ENCODE measurements at regions not wholly inside any gene's neighbourhood (a gene's known extent, or its start where the extent isn't known, plus 50 kb on each side); places are given as distances from the start of the nearest gene placed in this dataset.

DNA sequence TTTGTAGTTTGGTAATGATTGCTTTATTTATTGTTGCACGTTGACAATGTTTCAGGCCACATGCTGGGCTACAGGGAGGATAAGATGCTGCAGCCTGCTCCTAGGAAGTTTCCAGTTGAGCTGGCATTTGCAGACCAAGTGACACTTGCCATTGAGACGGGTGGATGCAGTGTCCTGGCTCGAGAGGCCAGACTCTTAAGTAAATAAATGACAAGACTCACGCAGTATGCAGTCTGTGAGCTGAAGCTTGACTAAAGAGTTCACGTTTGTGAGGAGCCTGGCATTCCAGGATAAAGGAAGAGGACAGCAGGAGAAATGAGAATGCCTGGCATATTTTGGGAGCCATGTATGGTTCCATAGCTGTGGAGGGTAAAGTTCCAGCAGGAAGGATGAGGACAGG, 105.8 kb downstream of the BAMBI start:
- DNase-seq = no peak

DNA sequence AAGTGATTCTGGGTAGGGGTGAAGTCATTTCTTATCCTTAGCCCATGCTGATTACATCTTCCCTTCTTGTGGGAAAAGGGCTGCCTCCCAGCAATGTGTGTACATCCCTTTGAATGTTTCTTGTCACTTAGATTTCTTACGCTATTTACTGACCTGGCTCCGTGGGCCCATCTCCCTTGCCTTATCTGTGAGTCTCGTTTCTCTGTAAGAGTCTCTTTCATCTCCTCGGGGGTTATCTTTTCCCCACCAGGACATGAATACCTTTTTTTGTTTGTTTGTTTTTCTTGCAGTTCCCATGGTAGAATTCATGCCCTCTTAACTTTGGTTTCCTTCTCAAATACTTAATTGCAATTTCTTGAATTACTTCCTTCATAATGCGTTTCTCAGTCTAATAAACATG, 107.7 kb downstream of the BAMBI start:
- no peak for DNase-seq

DNA sequence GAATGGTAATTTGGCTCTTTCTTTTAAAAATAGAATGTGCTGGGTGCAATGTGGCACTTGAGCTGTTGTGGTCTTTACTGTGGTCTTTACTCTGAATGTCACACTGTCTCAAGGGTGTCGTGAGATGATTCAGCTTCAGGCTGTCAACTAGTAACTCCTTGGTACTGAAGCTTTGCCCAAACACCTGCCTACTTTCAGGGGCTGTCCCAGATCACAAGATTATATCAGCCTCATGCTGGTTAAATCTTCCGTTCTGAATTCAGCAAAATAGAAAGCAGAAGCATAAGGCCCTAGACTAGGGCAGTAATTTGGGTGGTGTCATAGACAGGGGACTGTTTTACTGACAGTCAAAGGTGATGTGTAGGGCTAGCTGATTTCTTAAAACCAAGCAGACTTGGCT, 110.9 kb downstream of the BAMBI start:
- DNase-seq = no peak

DNA sequence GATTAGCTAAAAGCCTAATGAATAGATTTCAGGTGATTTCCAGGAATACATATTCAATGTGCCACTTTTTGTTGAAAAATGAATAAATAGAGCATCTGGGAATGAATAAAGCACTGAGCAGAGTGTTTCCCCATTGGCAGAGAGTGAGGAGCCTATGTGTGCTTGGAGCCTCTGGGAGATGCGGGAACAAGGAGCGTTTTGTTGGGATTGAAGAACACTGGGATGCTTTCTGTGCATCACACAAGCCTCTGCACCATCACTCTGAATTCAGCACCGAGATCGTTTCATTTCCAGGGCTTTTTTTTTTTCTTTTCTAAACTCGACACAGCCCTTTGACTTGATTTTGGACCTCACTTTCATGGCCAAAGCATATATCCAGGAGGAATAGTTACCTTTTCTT, 111.4 kb downstream of the BAMBI start:
- DNase-seq = no peak

DNA sequence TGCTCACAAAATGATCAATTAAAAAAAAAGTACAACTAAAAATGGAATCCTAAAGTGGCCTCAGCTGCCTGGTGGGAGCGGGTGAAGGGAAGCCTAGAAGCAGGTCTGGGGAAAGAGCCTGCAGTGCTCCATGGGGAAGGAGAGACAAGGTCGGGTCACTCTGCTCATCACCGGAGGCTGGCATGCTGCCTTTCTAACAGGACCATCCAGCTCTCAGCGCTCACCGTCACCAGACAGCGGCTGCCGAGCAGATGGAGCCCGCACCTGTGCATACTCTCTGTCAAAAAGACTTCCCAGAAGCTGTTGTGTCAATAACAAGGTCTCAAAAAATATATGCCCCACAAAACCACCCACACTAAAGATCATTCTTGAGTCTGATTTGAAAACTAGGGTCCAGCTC, 112.8 kb downstream of the BAMBI start:
- no peak for DNase-seq

DNA sequence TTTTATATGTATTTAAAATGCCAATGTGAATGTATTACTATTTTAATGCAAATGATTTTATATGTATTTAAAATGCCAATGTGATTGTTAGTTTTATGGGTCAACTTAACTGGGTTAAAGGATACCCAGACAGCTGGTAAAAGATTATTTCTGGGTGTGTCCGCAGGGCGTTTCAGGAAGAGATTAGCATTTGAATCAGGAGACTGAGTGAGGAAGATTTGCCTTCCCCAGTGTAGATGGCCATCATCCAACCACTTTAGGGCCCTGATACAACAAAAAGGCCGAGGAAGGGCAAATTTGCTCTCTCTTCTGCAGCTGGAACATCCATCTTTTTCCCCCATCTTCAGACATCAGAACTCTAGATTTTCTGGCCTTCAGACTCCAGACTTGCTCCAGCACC, 116.2 kb downstream of the BAMBI start:
- no peak for DNase-seq

DNA sequence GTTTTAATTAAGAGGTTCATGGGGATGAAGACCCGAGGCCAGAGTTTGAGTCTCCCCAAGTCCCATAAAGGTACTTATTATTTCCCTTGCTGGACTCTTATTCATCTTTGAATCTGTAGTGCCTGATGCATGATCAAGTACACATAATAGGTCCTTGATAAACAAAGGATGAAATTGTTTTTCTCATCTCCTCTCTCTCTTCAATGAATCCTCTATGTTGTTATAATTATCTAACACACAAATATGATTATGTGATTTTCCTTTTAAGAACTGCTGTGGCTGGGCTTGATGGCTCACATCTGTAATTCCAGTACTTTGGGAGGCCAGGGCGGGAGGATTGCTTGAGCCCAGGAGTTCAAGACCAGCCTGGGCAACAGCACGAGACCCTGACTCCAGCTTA, 117.7 kb downstream of the BAMBI start:
- DNase-seq = no peak

DNA sequence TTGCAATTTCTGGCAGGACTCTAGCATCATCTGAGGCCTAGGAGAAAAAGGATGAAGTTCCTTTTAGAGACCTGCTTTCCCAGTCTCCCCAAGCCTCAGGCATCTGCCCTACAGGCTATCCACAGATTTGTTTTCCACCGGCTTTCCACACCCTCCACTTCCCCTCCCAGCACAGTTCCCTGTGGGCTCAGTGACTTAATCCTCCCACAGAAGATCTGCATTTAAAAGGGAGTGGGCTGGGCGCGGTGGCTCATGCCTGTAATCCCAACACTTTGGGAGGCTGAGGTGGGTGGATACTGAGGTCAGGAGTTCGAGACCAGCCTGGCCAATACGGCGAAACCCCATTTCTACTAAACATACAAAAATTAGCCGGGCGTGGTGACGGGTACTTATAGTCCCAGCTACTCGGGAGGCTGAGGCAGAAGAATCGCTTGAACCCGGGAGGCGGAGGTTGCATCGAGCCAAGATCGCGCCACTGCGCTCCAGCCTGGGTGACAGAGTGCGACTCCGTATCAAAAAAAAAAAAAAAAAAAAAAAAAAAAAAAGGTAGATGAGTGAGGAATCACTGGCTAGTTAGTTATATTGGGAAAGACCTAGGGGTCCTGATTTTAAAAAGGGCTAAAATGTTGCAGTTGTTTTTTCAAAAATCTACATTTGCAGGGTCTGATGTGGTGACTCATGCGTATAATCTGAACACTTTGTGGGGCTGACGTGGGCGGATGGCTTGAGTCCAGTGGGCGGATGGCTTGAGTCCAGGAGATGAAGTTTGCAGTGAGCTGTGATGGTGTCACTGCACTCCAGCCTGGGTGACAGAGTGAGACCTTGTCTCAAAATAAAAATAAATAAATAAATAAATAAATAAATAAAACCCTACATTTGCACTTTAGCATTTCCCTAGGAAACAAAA, 119.5 kb downstream of the BAMBI start:
- DNase-seq = no peak

DNA sequence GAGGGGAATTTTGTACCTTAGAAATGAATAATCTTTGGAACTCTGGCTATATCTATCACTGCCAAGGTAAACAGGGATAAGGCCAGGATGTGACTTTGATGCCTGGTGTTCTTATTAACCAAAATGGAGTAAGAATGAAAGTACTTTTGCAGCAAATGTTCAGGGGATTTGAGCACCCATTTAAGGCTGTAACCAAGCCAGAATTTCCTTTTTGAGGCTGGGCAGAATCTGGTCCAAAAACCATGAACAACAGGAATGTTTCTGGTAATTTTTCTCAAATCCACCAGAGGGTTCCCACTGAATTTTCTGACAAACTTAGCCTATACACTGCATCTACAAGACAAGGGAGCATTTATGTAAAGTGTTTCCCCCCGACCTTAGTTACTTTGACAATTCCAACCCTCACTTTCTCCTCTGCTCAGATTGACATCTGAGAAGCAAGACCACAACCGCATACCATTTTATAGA, 120.6 kb downstream of the BAMBI start:
- DNase-seq = no peak

DNA sequence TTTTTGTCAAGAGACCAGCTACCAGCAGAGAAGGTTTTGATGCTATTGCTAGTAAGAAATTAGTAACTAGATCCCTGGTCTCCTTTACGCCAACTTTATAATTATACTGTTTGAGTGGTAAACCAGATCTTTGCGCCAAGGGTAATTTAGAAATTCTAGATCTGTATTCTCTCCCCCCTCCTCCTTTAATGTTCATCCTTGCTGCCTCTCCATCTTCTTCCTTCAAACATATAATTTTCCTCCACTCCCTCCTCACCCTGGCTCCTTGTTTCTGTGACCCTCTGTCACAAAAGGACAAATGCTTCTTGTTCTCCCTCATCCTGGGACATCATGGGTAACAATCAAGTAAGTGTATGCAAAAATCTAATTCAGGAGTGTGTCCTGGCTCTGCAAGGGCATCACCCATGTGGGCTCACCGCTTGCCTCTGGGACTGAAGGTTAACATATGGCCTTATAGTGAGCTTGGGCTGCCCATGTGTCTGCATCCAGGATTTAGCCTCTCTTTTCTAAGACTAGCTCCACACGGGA, 121.2 kb downstream of the BAMBI start:
- DNase-seq = no peak

DNA sequence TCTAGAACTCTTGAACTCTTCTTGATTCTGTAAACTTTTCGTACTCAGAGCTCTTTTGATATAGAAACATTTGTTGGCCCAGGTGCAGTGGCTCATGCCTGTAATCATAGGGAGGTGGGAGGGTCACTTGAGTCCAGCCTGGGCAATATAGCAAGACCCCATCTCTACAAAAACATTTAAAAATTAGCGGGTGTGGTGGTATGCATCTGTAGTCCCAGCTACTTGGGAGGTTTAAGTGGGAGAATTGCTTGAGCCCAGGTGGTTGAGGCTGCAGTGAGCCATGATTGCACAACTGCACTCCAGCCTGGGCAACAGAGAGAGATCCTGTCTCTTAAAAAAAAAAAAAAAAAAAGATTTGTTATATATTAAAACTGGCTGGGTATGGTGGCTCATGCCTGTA, 121.6 kb downstream of the BAMBI start:
- DNase-seq = no peak

DNA sequence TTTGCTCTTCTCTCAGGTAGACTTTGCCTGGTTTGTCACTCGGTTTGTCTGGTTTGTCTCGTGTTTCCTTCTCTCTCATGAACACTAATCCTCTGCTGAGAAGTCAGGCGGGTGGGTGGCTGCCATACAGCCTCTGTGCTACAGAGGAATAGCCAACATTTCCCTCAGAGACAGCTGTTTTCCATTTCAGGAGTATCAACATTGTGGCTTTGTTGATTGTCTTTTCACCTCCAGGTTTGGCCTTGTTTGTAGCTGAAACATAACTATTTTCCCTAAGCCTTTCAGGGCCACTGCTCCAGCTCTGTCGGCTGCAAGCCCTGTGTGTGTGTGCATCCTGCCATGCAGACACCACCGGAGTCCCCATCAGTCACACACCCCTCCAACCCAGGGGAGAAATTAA, 122.8 kb downstream of the BAMBI start:
- no peak for DNase-seq

DNA sequence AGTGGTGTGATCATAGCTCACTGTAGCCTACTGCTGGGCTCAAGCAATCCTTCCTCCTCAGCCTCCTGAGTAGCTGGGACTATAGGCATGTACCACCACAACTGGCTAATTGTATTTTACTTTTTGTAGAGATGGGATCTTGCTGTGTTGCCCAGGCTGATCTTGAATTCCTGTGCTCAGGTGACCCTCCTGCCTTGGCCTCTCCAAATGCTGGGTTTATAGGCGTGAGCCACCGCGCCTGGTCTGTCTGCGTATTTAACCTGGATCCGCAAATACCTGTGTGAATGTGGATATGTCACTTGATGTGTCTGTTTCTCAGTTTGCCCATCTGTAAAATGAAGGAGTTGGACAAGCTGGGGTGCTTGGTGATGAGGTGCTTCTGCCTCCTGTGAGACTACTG, 123.9 kb downstream of the BAMBI start:
- no peak for DNase-seq

DNA sequence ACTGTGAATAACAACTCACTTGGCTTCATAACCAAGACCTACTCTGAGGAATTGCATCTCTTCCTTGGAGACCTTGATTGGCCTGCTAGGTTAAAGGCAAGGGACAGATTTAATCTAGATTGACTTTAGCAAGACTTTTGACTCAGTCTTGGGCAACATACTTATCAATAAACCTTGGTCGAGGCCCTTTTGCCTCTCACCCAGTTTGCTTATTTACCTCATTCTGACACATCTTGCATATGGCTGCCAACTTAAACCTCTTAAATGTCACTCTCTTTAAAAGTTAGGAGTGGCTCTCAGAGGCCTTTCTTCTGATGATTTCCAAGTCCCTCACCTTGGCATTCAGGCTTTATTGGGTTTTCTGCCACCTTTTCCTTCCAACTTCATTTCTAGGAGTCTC, 124.5 kb downstream of the BAMBI start:
- no peak for DNase-seq

DNA sequence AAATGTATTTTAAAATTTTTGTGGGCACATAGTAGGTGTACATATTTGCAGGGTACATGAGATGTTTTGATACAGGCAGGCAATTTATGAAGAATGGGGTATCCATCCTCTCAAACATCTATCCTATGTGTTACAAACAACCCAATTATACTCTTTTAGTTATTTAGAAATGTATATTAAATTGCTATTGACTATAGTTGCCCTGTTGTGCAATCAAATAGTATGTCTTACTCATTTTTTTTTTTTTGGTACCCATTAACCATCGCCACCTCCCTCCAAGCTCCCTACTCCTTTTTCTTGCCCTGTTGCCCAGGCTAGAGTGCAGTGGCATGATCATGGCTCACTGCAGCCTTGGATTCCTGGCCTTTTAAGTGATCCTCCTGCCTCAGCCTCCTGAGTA, 128.1 kb downstream of the BAMBI start:
- no peak for DNase-seq

DNA sequence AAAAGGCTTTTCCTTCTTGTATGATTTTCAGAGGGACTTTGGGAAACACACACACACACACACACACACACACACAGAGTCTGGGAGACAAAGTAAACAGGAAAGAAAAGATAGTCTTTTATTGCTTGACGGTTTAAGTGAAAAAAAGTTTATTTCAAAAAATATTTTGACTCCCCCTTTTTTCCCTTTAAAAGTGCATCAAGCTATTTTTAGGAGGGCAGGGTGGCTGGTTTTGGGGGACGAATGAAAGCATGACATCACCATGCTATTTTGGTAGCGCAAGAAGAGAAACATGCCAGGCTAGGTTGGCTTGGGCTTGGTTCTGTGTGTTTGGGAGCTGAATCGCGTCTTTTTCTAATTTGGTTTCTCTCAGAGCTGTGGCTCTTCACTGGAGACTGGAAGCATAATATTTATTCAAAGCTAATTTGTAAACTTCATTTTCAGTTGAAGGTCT, 129.2 kb downstream of the BAMBI start:
- DNase-seq = no peak

DNA sequence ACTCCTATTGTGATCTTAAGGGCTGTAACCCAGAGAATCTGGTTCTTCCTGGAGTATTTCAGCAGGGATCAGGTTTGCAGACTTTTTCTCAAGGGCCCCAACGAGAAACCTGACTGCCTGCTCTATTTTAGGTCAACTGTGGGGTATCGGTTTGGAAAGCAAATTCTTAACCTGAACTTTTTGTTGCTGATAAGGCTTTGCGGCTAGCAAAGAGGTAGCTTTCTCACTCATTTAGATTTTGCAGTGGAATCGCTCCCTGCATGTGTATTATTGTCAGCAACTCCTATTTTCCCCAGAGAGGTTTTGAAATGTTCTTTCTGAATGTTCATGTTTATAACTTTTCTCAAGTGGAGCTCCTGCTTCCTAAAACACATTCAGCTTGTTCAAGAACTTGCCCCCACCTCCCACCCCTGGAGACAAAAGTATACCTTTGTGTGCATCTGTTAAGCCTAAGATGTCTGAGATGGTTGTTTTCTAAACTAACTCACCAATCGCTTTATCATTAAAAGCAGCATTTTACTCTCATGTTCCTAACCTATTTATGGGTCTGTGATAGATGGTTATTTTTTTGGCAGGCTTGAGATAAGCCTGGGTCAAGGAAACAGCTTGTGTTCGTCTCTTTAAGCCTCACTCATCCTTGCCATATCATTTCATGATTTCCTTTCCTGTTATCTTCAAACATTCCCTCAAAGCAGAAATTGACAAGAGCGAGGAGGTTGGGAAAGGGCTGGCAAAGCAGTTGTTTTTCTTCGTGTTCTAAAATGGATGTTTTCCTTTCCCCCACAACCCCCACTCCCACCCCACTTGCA, 129.8 kb downstream of the BAMBI start:
- DNase-seq = no peak

DNA sequence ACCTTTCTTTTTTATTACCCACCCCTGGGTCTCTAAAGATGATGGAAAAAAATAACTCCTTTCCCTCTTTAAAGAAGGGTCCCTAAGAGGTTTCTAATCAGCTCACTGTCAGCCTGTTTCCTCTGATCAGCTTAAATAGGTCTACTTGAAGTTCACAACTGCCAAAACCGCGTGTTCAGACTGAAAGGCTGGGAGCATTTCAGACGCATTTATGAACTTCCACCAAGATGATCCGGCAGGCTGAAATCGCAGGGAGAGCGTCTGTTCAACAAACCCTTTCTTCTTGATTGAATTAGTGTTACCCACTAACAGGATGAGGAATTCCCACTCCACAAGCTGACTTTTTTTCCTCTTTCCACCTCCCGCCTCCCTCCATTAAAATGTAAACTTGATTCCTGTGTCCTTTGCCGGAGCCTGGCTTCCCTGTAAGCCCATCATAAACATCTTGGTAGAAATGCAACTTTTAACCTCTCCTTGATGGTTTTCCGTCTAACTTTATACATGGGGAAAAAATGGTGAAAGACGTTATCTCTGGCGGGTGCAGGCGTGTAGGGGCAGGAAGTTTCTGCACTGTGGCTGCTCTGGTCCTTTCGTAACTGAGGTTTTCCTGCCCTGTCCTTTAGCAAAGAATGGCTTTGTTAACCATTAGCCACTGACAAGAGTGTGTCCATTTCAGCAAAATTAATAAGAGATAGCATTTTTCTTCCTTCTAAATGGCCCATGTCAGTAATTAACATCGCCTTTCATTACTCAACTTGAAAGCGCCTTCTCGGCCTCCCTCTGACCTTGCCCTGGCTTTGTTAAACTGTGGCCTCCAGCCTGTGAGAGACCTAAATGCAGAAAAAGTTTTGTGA, 130.7 kb downstream of the BAMBI start:
- DNase-seq = no peak

DNA sequence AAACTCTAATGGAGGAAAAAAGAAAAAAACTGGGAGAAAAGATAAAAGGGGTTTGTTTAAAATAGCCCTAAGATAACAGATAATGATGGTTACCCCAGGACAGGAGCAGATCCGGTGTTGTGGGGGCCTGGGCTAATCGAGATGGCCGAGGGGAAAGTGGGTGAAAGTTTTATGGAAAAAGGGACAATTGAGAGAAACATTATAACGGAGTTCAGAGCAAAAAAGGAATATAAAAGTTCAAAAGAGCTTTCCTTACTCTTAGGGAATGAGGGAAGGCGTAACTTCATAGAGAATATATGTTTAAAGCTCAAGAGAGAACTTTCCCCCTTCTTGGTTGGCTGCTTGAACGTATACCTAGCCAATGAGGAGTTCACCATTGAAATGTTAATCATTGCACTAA, 131.4 kb downstream of the BAMBI start:
- no peak for DNase-seq

DNA sequence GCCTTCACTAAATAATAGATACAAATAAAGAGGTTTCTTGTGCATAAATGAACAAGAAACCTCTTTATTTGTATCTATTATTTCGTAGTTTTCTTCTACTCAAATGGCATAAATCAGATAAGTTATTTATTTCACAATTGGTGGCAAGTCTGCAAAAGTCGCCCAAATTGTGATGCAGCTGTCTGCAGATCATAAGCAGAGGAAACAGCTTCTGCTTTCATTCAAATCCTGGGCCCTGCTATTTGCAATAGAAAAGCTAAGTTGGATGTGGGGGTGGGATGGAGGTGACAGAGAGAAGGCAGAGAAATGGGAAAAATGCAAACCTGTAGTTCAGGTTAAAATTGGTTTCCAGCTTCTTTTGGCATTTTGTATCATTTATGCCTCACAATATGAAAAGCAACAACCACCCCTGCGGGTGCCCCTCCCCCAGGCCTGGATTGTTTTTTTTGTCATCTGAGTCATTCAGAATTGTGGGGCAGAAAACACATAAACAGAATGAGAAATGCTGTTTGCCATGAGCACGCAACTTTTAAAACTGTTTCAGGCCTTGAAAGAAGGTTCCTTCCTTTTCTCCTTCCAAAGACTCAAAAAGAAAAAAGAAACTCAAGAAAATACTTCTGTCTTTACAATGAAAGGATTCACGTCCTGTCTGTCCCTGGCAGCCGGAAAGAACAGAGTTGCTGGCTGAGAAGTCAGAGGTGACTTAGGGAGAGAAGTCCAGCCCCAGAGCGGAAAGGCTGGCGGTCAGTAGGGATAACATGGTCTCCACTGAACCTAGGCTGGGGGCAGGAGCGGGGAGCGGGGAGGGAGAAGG, 132.9 kb downstream of the BAMBI start:
- no peak for DNase-seq

DNA sequence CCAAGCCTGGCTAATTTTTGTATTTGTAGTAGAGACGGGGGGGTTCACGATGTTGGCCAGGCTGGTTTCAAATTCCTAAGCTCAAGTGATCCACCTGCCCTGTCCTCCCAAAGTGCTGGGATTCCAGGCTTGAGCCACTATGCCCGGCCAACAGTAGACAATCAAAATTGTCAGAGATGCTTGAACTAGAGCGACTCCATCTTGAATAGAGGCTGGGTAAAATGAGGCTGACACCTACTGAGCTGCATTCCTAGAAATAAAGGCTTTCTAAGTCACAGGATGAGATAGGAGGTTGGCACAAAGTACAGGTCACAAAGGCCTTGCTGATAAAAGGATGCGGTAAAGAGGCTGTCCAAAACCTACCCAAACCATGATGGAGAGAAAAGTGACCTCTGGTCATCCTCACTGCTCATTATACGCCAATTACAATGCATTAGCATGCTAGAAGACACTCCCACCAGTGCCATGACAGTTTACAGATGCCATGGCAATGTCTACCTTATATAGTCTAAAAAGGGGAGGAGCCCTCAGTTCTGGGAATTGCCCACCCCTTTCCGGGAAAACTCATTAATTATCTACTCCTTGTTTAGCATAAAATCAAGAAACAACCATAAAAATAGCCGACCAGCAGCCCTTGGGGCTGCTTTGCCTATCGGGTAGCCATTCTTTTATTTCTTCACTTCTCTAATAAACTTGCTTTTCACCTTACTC, 134.5 kb downstream of the BAMBI start:
- DNase-seq = no peak

Measured in NCI-H2171 (cell line).